Activated CD4-positive, alpha-beta T cell treated with anti-CD3 and anti-CD28 coated beads, Interleukin-2, Interleukin-6, amounts not matched to agents 100 ng/mL and 50 ng/mL, durations not matched to agents 16 hours and 8 hours (primary cell): ENCODE measurements at regions not wholly inside any gene's neighbourhood (a gene's known extent, or its start where the extent isn't known, plus 50 kb on each side); places are given as distances from the start of the nearest gene placed in this dataset.
"Not testable (repeated sequence)": the region's sequence is repeated elsewhere in the genome, so short reads cannot be mapped to it uniquely, and the experiment has no call there.

Experiments
- DNase-seq: peaks from one replicate; pipeline ENCODE4 v3.0.0-alpha.2; 2020

- DNase-seq, result no peak
Observed at GRCh38 chr6:90916968-90917367, 330.1 kb upstream of the MAP3K7 start.

GRCh38 chr6:90915224-90915915, 328.5 kb upstream of the MAP3K7 start:
- no peak for DNase-seq

GRCh38 chr6:90914312-90914711, 327.4 kb upstream of the MAP3K7 start:
- no peak for DNase-seq

GRCh38 chr6:90913266-90913960, 326.5 kb upstream of the MAP3K7 start:
- DNase-seq, result no peak

GRCh38 chr6:90911642-90912041, 324.8 kb upstream of the MAP3K7 start:
- DNase-seq, result no peak

- no peak for DNase-seq
Observed at GRCh38 chr6:90910893-90911292, 324.0 kb upstream of the MAP3K7 start.

- DNase-seq, result no peak
Observed at GRCh38 chr6:90907931-90908655, 321.2 kb upstream of the MAP3K7 start.

- no peak for DNase-seq
Observed at GRCh38 chr6:90905351-90905750, 318.5 kb upstream of the MAP3K7 start.

- DNase-seq, result no peak
Observed at GRCh38 chr6:90900034-90900433, 313.2 kb upstream of the MAP3K7 start.

- no peak for DNase-seq
Observed at GRCh38 chr6:90898763-90899162, 311.9 kb upstream of the MAP3K7 start.

GRCh38 chr6:90896075-90896547, 309.2 kb upstream of the MAP3K7 start:
- DNase-seq, result no peak

GRCh38 chr6:90895299-90896074, 308.6 kb upstream of the MAP3K7 start:
- no peak for DNase-seq

GRCh38 chr6:90894285-90895130, 307.6 kb upstream of the MAP3K7 start:
- DNase-seq, result no peak

GRCh38 chr6:90893400-90893799, 306.5 kb upstream of the MAP3K7 start:
- no peak for DNase-seq

- DNase-seq, result no peak
Observed at GRCh38 chr6:90892271-90892670, 305.4 kb upstream of the MAP3K7 start.

- DNase-seq, result no peak
Observed at GRCh38 chr6:90891355-90891754, 304.5 kb upstream of the MAP3K7 start.

GRCh38 chr6:90890683-90891330, 303.9 kb upstream of the MAP3K7 start:
- no peak for DNase-seq

- no peak for DNase-seq
Observed at GRCh38 chr6:90887764-90888163, 300.9 kb upstream of the MAP3K7 start.

GRCh38 chr6:90885611-90886056, 298.8 kb upstream of the MAP3K7 start:
- no peak for DNase-seq

- not testable (repeated sequence) for DNase-seq
Observed at GRCh38 chr6:90885137-90885536, 298.3 kb upstream of the MAP3K7 start.

GRCh38 chr6:90877616-90878015, 290.7 kb upstream of the MAP3K7 start:
- no peak for DNase-seq
